H1 (cell line): ENCODE measurements at regions not wholly inside any gene's neighbourhood (a gene's known extent, or its start where the extent isn't known, plus 50 kb on each side); places are given as distances from the start of the nearest gene placed in this dataset.

ENCODE experiments used
- CTCF ChIA-PET: fragments of 300-600 bp; sonication (Branson Sonifier 250); formaldehyde crosslinking; loops from one replicate; lab custom pipeline; 2021; ENCODE audit not compliant: partially characterized antibody; lab: Charles Lee
- POLR2A ChIA-PET: fragments of 300-600 bp; sonication (Branson Sonifier 250); formaldehyde crosslinking; loops from one replicate; lab custom pipeline; 2021; ENCODE audit warnings: inconsistent platforms; ENCODE audit not compliant: partially characterized antibody; lab: Charles Lee
- DNase-seq, 2 experiments: peaks; one replicate each; pipeline versions ENCODE4 v3.0.0 to v3.0.0-alpha.2; 2010 to 2022; ENCODE audit warnings: low spot score in 2 of 2, low read depth in 1 of 2, mixed read lengths in 1 of 2
- FAIRE-seq: peaks from 2 replicates; lab custom pipeline; 2011; peaks lifted over from hg19 to GRCh38; lab: Jason Lieb, UNC
- H2AFZ ChIP-seq: 2 replicates; pipeline ENCODE4 v1.8.1; 2012; ENCODE audit warnings: low read length, inconsistent platforms
- H2AK5ac ChIP-seq: 2 replicates; pipeline ENCODE4 v1.6.1; 2013; ENCODE audit warnings: low read depth, low read length
- H2BK120ac ChIP-seq: replicated peaks from 2 replicates; pipeline ENCODE3; 2013; ENCODE audit warnings: low read depth, low read length, inconsistent platforms
- H2BK12ac ChIP-seq: 2 replicates; pipeline ENCODE4 v1.6.1; 2013; ENCODE audit warnings: low read depth, low read length
- H2BK15ac ChIP-seq: 2 replicates; pipeline ENCODE4 v1.6.1; 2013; ENCODE audit warnings: low read length
- H2BK20ac ChIP-seq: 2 replicates; pipeline ENCODE4 v1.6.1; 2013; ENCODE audit warnings: low read length
- H2BK5ac ChIP-seq: 2 replicates; pipeline ENCODE4 v1.6.1; 2013; ENCODE audit warnings: low read depth, low read length
- H3K14ac ChIP-seq: 2 replicates; pipeline ENCODE4 v1.6.1; 2013; ENCODE audit warnings: inconsistent platforms; ENCODE audit not compliant: insufficient read length
- H3K18ac ChIP-seq: 2 replicates; pipeline ENCODE4 v1.6.1; 2013; ENCODE audit warnings: low read length; ENCODE audit errors: extremely low read depth
- H3K23ac ChIP-seq: 2 replicates; pipeline ENCODE4 v1.6.1; 2013; ENCODE audit warnings: inconsistent platforms; ENCODE audit not compliant: insufficient read length
- H3K23me2 ChIP-seq: 2 replicates; pipeline ENCODE4 v1.6.1; 2013; ENCODE audit warnings: low read depth, low read length
- H3K27ac ChIP-seq: 2 replicates; pipeline ENCODE4 v1.6.1; 2011; ENCODE audit warnings: low read depth, low read length, inconsistent platforms
- H3K27me3 ChIP-seq, 4 experiments: replicated peaks in 1 of 4; 1 replicate in 1 of 4; 2 replicates in 3 of 4; pipeline versions ENCODE4 v1.6.1 to v1.8.1; 2011 to 2013; ENCODE audit warnings: low read length in 3 of 4, mild to moderate bottlenecking in 3 of 4, inconsistent platforms in 2 of 4, mixed read lengths in 2 of 4, moderate library complexity in 1 of 4; ENCODE audit not compliant: control insufficient read depth in 3 of 4, insufficient read depth in 3 of 4; ENCODE audit errors: extremely low read depth in 1 of 4
- H3K36me3 ChIP-seq, 4 experiments: 2 replicates each; pipeline versions ENCODE4 v1.6.1 to v1.8.1; 2011 to 2013; ENCODE audit warnings: mild to moderate bottlenecking in 4 of 4, low read length in 3 of 4, moderate library complexity in 2 of 4, control low read depth in 1 of 4, inconsistent platforms in 1 of 4; ENCODE audit not compliant: insufficient read depth in 4 of 4, control insufficient read depth in 2 of 4
- H3K4ac ChIP-seq: replicated peaks from 2 replicates; pipeline ENCODE3; 2013; ENCODE audit warnings: low read length, low read depth, mixed read lengths, inconsistent platforms; ENCODE audit not compliant: insufficient read length
- H3K4me1 ChIP-seq, 4 experiments: replicated peaks in 1 of 4; 1 replicate in 1 of 4; 2 replicates in 3 of 4; pipeline versions ENCODE4 v1.6.1 to v1.8.1; 2011 to 2013; ENCODE audit warnings: low read length in 3 of 4, inconsistent platforms in 2 of 4, mixed read lengths in 1 of 4; ENCODE audit not compliant: insufficient read depth in 4 of 4, control insufficient read depth in 3 of 4
- H3K4me2 ChIP-seq, 2 experiments: 2 replicates each; pipeline versions ENCODE4 v1.6.1 to v1.8.1; 2011 to 2013; ENCODE audit warnings: low read depth in 2 of 2, low read length in 2 of 2, control low read depth in 1 of 2, inconsistent platforms in 1 of 2, mild to moderate bottlenecking in 1 of 2; ENCODE audit not compliant: insufficient read depth in 1 of 2
- H3K4me3 ChIP-seq, 4 experiments: fragments of 200-600, 300-600 bp in 1 of 4; sonication (generic), shearing (Covaris generic), sonication (Bioruptor Twin) in 1 of 4; 2 replicates each; pipeline versions ENCODE4 v1.5.1 to v1.8.1; 2011 to 2016; ENCODE audit warnings: low read length in 4 of 4, low read depth in 3 of 4, control low read depth in 2 of 4, inconsistent platforms in 2 of 4, mild to moderate bottlenecking in 2 of 4, mixed read lengths in 1 of 4, moderate library complexity in 1 of 4; ENCODE audit not compliant: insufficient read depth in 2 of 4; ENCODE audit errors: extremely low read depth in 1 of 4
- H3K56ac ChIP-seq: replicated peaks from 2 replicates; pipeline ENCODE3; 2013; ENCODE audit warnings: low read depth, mild to moderate bottlenecking, mixed read lengths, low read length, inconsistent platforms; ENCODE audit not compliant: insufficient read length
- H3K79me1 ChIP-seq: 2 replicates; pipeline ENCODE4 v1.6.1; 2013; ENCODE audit warnings: low read depth, low read length, control low read depth
- H3K79me2 ChIP-seq, 2 experiments: 2 replicates each; pipeline versions ENCODE4 v1.6.1 to v1.8.1; 2012 to 2013; ENCODE audit warnings: low read length in 2 of 2, mild to moderate bottlenecking in 2 of 2, inconsistent platforms in 1 of 2; ENCODE audit not compliant: insufficient read depth in 2 of 2, control insufficient read depth in 1 of 2
- H3K9ac ChIP-seq, 4 experiments: replicated peaks in 1 of 4; 1 replicate in 1 of 4; 2 replicates in 3 of 4; pipeline versions ENCODE4 v1.6.1 to v1.8.1; 2011 to 2013; ENCODE audit warnings: low read depth in 3 of 4, low read length in 3 of 4, control low read depth in 2 of 4, mild to moderate bottlenecking in 2 of 4, moderate library complexity in 2 of 4, inconsistent platforms in 1 of 4; ENCODE audit errors: extremely low read depth in 1 of 4
- H3K9me3 ChIP-seq, 2 experiments: 2 replicates each; pipeline versions ENCODE4 v1.6.1 to v1.8.1; 2012 to 2013; ENCODE audit warnings: mild to moderate bottlenecking in 2 of 2, moderate library complexity in 2 of 2, control low read depth in 1 of 2, inconsistent platforms in 1 of 2, low read depth in 1 of 2, low read length in 1 of 2, mixed read lengths in 1 of 2; ENCODE audit not compliant: insufficient read depth in 2 of 2
- H4K20me1 ChIP-seq, 2 experiments: replicated peaks in 1 of 2; 2 replicates each; pipeline versions ENCODE3 to v1.8.1; 2011 to 2013; ENCODE audit warnings: inconsistent platforms in 2 of 2, low read length in 2 of 2, mild to moderate bottlenecking in 1 of 2; ENCODE audit not compliant: insufficient read depth in 2 of 2, control insufficient read depth in 1 of 2
- H4K5ac ChIP-seq: 2 replicates; pipeline ENCODE4 v1.6.1; 2013; ENCODE audit warnings: low read length, low read depth, mixed read lengths, inconsistent platforms; ENCODE audit not compliant: insufficient read length
- H4K8ac ChIP-seq: 2 replicates; pipeline ENCODE4 v1.8.0; 2013; ENCODE audit warnings: mild to moderate bottlenecking, moderate library complexity, low read length, inconsistent platforms; ENCODE audit not compliant: insufficient read depth; ENCODE audit errors: extremely low read depth
- H4K91ac ChIP-seq: replicated peaks from 2 replicates; pipeline ENCODE3; 2013; ENCODE audit warnings: low read length, mixed read lengths, inconsistent platforms; ENCODE audit not compliant: insufficient read length
- BCL11A ChIP-seq, 2 experiments: IDR thresholded peaks; one replicate each; pipeline ENCODE4 v1.6.1; 2011; ENCODE audit warnings: low read depth in 2 of 2, low read length in 2 of 2, mild to moderate bottlenecking in 2 of 2
- POLR2AphosphoS5 ChIP-seq: IDR thresholded peaks from 2 replicates; pipeline ENCODE4 v1.6.1; 2011; ENCODE audit warnings: low read depth, low read length
- POU5F1 ChIP-seq: IDR thresholded peaks from 2 replicates; pipeline ENCODE4 v1.6.1; 2011; ENCODE audit warnings: low read depth, mild to moderate bottlenecking, low read length, moderate library complexity
- RAD21 ChIP-seq, 2 experiments: IDR thresholded peaks in 1 of 2; conservative IDR thresholded peaks in 1 of 2; 2 replicates each; pipeline ENCODE4 v1.6.1; 2011; ENCODE audit warnings: low read depth in 2 of 2, low read length in 2 of 2, improper control_type of control experiment in 1 of 2, inconsistent platforms in 1 of 2, mild to moderate bottlenecking in 1 of 2, moderate library complexity in 1 of 2
- SIRT6 ChIP-seq: IDR thresholded peaks from one replicate; pipeline ENCODE4 v1.7.1; 2012; ENCODE audit warnings: low read length, inconsistent platforms
- SP1 ChIP-seq: IDR thresholded peaks from 2 replicates; pipeline ENCODE4 v1.6.1; 2011; ENCODE audit warnings: low read depth, low read length
- TBP ChIP-seq: IDR thresholded peaks from 2 replicates; pipeline ENCODE4 v1.6.1; 2011; ENCODE audit warnings: low read depth, low read length, improper control_type of control experiment
- TCF12 ChIP-seq: IDR thresholded peaks from 2 replicates; pipeline ENCODE4 v1.6.1; 2011; ENCODE audit warnings: low read depth, mild to moderate bottlenecking, low read length
- ZNF274 ChIP-seq: IDR thresholded peaks from 2 replicates; pipeline ENCODE4 v1.7.0; 2012; ENCODE audit warnings: low read length, borderline replicate concordance; ENCODE audit errors: extremely low read depth
- WGBS, 2 experiments: shearing (Covaris generic) in 1 of 2; methylation state at CpG; one replicate each; pipeline versions ENCODE4 v1.1.6 to v1.1.7; 2013 to 2015; ENCODE audit warnings: low lambda C conversion rate in 2 of 2, mixed read lengths in 2 of 2, inconsistent platforms in 1 of 2, low coverage in 1 of 2, missing lambda C conversion rate in 1 of 2; ENCODE audit not compliant: insufficient replicate concordance in 2 of 2, insufficient coverage in 1 of 2, insufficient read length in 1 of 2; ENCODE audit errors: extremely low coverage in 1 of 2, missing lambda C conversion rate in 1 of 2; 5-methylcytosine and 5-hydroxymethylcytosine counted together

DNA sequence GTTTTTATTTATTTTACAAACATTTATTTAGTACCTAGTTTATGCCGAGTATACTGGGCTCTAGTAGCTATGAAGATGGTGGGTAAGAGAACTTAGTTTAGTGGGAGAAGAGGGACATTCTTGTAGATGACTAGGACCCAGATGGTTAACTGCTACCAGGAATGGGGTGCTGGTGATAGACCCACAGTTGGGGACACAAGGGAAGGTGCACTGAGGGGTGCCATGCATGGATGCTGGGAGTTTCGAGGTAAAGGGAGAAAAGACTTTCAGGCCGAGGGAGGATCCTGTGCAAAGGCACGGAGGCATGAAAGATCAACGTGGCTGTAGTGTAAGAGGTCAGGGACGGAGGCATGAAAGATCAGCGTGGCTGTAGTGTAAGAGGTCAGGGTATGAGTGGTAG, 204.2 kb upstream of the HABP2 start:
- Histone ChIP-seq H2BK5ac (no peak overlapping the region), H3K4me2 (no peak overlapping the region), H3K4me3 (no peak overlapping the region)

More for the DNA sequence above, 204.2 kb upstream of the HABP2 start:
- H4K8ac ChIP-seq, result no peak overlapping the region
- H3K23ac ChIP-seq, result no peak overlapping the region
- no peak overlapping the region for H2BK12ac ChIP-seq
- peaks cover 0 to 3% (median 2%) of the 10 kb centered on the region in 4 experiments; a peak in 3 of 7 replicates for H3K4me1 ChIP-seq
- no peak overlapping the region for H3K14ac ChIP-seq
- peak overlapping the region; percentile 50 for H3K4ac ChIP-seq
- H3K27me3 ChIP-seq, result no peaks in the 10 kb centered on the region
- H2AFZ ChIP-seq, result no peak overlapping the region
- no peak overlapping the region for H3K18ac ChIP-seq
- CTCF ChIA-PET, result interaction anchor here (0.6 to 1.7 kb wide), 5 partner anchors 10 to 257 kb away, joined by 3 to 6 read pairs (median 3); no protein-coding TSS in a partner anchor
- H3K23me2 ChIP-seq, result no peaks in the 10 kb centered on the region; the same call in 1 of the 2 replicates
- H4K20me1 ChIP-seq, result no peaks in the 10 kb centered on the region
- TF ChIP-seq BCL11A (IDR thresholded peaks at IDR 0.05; ENCODE audit: low read depth in 2 of 2, low read length in 2 of 2), result no peak
- TF ChIP-seq SP1, result no peak
- TF ChIP-seq POLR2AphosphoS5, result no peak
- no peak for TF ChIP-seq TCF12
- no peak for TF ChIP-seq ZNF274
- TF ChIP-seq TBP, result no peak
- no peak for TF ChIP-seq RAD21 (IDR thresholded peaks at IDR 0.05 in 1 of 2, conservative IDR thresholded peaks at IDR 0.05 in 1 of 2; ENCODE audit: low read depth in 2 of 2, low read length in 2 of 2)
- no peak for TF ChIP-seq SIRT6
- no peak for TF ChIP-seq POU5F1
- no peaks in the 10 kb centered on the region for H3K79me1 ChIP-seq
- no peaks in the 10 kb centered on the region for H3K79me2 ChIP-seq
- H2BK20ac ChIP-seq, result no peak overlapping the region
- 94% methylated on average over 7 of the region's 7 CpGs; no CpG with 5 or more reads in 1 of the 2 experiments for WGBS, 2 experiments
- no peaks in the 10 kb centered on the region; a peak in 1 of 4 replicates for H3K9me3 ChIP-seq
- peak overlapping the region; percentile 82; the same call in 1 of the 2 replicates for H2AK5ac ChIP-seq
- H3K27ac ChIP-seq, result no peak overlapping the region
- FAIRE-seq (no peak), DNase-seq (no peak)
- no peak overlapping the region; a peak in 1 of 7 replicates for H3K9ac ChIP-seq
- POLR2A ChIA-PET, result no interaction called here
- H3K36me3 ChIP-seq, result no peaks in the 10 kb centered on the region
- H2BK120ac ChIP-seq, result no peak overlapping the region
- H2BK15ac ChIP-seq, result 0 out of 2 replicates have a peak overlapping the region, but pooled peaks have one; percentile 63
- peak overlapping the region; percentile 31 for H4K5ac ChIP-seq
- peak overlapping the region; percentile 6 for H3K56ac ChIP-seq
- H4K91ac ChIP-seq, result no peak overlapping the region
